HepG2 (cell line): ENCODE measurements at regions not wholly inside any gene's neighbourhood (a gene's known extent, or its start where the extent isn't known, plus 50 kb on each side); places are given as distances from the start of the nearest gene placed in this dataset.

Source experiments
- AKAP8 ChIP-seq: sonication (generic); formaldehyde crosslinking; IDR thresholded peaks from 2 replicates; pipeline ENCODE4 v1.5.1; 2020; ENCODE audit warnings: mild to moderate bottlenecking, missing genetic modification reagents
- CSRNP1 ChIP-seq: sonication (generic); formaldehyde crosslinking; IDR thresholded peaks from 2 replicates; pipeline ENCODE4 v1.8.1; 2023; ENCODE audit warnings: mild to moderate bottlenecking, missing genetic modification reagents
- GPBP1L1 ChIP-seq: sonication (generic); formaldehyde crosslinking; IDR thresholded peaks from 2 replicates; pipeline ENCODE4 v1.5.0; 2020; ENCODE audit warnings: mild to moderate bottlenecking, missing genetic modification reagents
- NFAT5 ChIP-seq: sonication (generic); formaldehyde crosslinking; IDR thresholded peaks from 2 replicates; pipeline ENCODE4 v1.4.0; 2020; ENCODE audit warnings: missing genetic modification reagents
- NR2C2 ChIP-seq: sonication (generic); formaldehyde crosslinking; IDR thresholded peaks from 2 replicates; pipeline ENCODE4 v1.4.0; 2020; ENCODE audit warnings: missing genetic modification reagents, mild to moderate bottlenecking, moderate library complexity, borderline replicate concordance
- NRL ChIP-seq: sonication (generic); formaldehyde crosslinking; IDR thresholded peaks from 2 replicates; pipeline ENCODE4 v1.5.0; 2020; ENCODE audit warnings: missing genetic modification reagents, mild to moderate bottlenecking, moderate library complexity, borderline replicate concordance
- SIX4 ChIP-seq: sonication (generic); formaldehyde crosslinking; IDR thresholded peaks from 2 replicates; pipeline ENCODE4 v1.4.0; 2020; ENCODE audit warnings: missing genetic modification reagents
- SOX5 ChIP-seq: IDR thresholded peaks from 2 replicates; pipeline ENCODE4 v1.6.1; 2016; ENCODE audit warnings: borderline replicate concordance
- YY1 ChIP-seq: IDR thresholded peaks from 2 replicates; pipeline ENCODE4 v1.6.1; 2011; ENCODE audit warnings: low read length, low read depth, moderate library complexity, mild to moderate bottlenecking; ENCODE audit not compliant: insufficient read depth, insufficient replicate concordance
- ZBTB7A ChIP-seq: sonication (generic); formaldehyde crosslinking; IDR thresholded peaks from 2 replicates; pipeline ENCODE4 v1.8.0; 2022; ENCODE audit warnings: mild to moderate bottlenecking, missing genetic modification reagents
- ZNF484 ChIP-seq: sonication (generic); formaldehyde crosslinking; IDR thresholded peaks from 2 replicates; pipeline ENCODE4 v1.5.1; 2020; ENCODE audit warnings: mild to moderate bottlenecking, low read depth, missing genetic modification reagents, borderline replicate concordance
- ZNF784 ChIP-seq: sonication (generic); formaldehyde crosslinking; IDR thresholded peaks from 2 replicates; pipeline ENCODE4 v1.5.1; 2020; ENCODE audit warnings: missing genetic modification reagents, mild to moderate bottlenecking, borderline replicate concordance

GRCh38 chr6:26312501-26313397 lies 52.2 kb upstream of the BTN3A2 start (continued):
- TF ChIP-seq CSRNP1 (CRISPR knock-in tag) = no peak; the same call in 1 of the 2 replicates
- TF ChIP-seq ZNF484 (CRISPR knock-in tag) = no peak
- TF ChIP-seq SOX5 = peak; percentile 65
- 0 out of 2 replicates have a peak, but pooled peaks have one; percentile 37 for TF ChIP-seq ZBTB7A (CRISPR knock-in tag)
- 0 out of 2 replicates have a peak, but pooled peaks have one; percentile 47 for TF ChIP-seq NFAT5
- TF ChIP-seq NRL (CRISPR knock-in tag) = 0 out of 2 replicates have a peak, but pooled peaks have one; percentile 65
- no peak for TF ChIP-seq AKAP8 (CRISPR knock-in tag)
- no peak for TF ChIP-seq GPBP1L1 (CRISPR knock-in tag)
- TF ChIP-seq ZNF784 (CRISPR knock-in tag) = peak; percentile 69; the same call in 1 of the 2 replicates
- TF ChIP-seq NR2C2 = peak; percentile 38; the same call in 1 of the 2 replicates
- peak; percentile 44 for TF ChIP-seq YY1
- peak; percentile 74 for TF ChIP-seq SIX4 (CRISPR knock-in tag)
